GM23338 (cell line): ENCODE measurements at regions not wholly inside any gene's neighbourhood (a gene's known extent, or its start where the extent isn't known, plus 50 kb on each side); places are given as distances from the start of the nearest gene placed in this dataset.

Experiments
- ATAC-seq: fragments of 200-7000 bp; cut with Tn5 transposase; 3 replicates; pipeline ENCODE4 v1.9.1; 2020
- DNase-seq: peaks from one replicate; pipeline ENCODE4 v3.0.0-alpha.2; 2015; ENCODE audit warnings: low spot score
- H2AFZ ChIP-seq: fragments of 200-600 bp; sonication (generic); 2 replicates; pipeline ENCODE4 v1.8.0; 2016; ENCODE audit warnings: antibody characterized with exemption, mild to moderate bottlenecking, moderate library complexity
- H3F3A ChIP-seq: fragments of 200-600 bp; sonication (generic); replicated peaks from 2 replicates; pipeline ENCODE4 v1.8.0; 2017; ENCODE audit warnings: antibody characterized with exemption, mixed run types, low read depth
- H3K27ac ChIP-seq: fragments of 200-600 bp; sonication (generic); 2 replicates; pipeline ENCODE4 v1.6.1; 2016; ENCODE audit warnings: low read depth
- H3K27me3 ChIP-seq: fragments of 200-600 bp; sonication (generic); 2 replicates; pipeline ENCODE4 v1.8.0; 2016; ENCODE audit warnings: mild to moderate bottlenecking, mixed run types, moderate library complexity; ENCODE audit not compliant: insufficient read depth
- H3K36me3 ChIP-seq: fragments of 200-600 bp; sonication (generic); 2 replicates; pipeline ENCODE4 v1.8.0; 2016; ENCODE audit warnings: mild to moderate bottlenecking; ENCODE audit not compliant: insufficient read depth
- H3K4me1 ChIP-seq: fragments of 200-600 bp; sonication (generic); 2 replicates; pipeline ENCODE4 v1.8.0; 2016; ENCODE audit warnings: mild to moderate bottlenecking, moderate library complexity; ENCODE audit not compliant: insufficient read depth
- H3K4me2 ChIP-seq: fragments of 200-600 bp; sonication (generic); 2 replicates; pipeline ENCODE4 v1.7.1; 2017; ENCODE audit warnings: mixed run types
- H3K4me3 ChIP-seq: fragments of 200-600 bp; sonication (generic); 2 replicates; pipeline ENCODE4 v1.6.1; 2016; ENCODE audit warnings: mixed run types
- H3K79me2 ChIP-seq: fragments of 200-600 bp; sonication (generic); replicated peaks from 2 replicates; pipeline ENCODE4 v1.8.0; 2017; ENCODE audit warnings: mild to moderate bottlenecking; ENCODE audit not compliant: insufficient read depth
- H3K9me2 ChIP-seq: fragments of 200-600 bp; sonication (generic); 2 replicates; pipeline ENCODE4 v1.8.0; 2017; ENCODE audit not compliant: insufficient read depth
- H4K20me1 ChIP-seq: fragments of 200-600 bp; sonication (generic); replicated peaks from 2 replicates; pipeline ENCODE4 v1.8.0; 2017; ENCODE audit warnings: mild to moderate bottlenecking; ENCODE audit not compliant: insufficient read depth
- H3K27ac Mint-ChIP-seq: 2 replicates; pipeline ENCODE4 v1.8.0; 2020; ENCODE audit warnings: inconsistent platforms, mild to moderate bottlenecking, moderate library complexity, mixed read lengths
- H3K27me3 Mint-ChIP-seq: 3 replicates; pipeline ENCODE4 v1.8.0; 2022; ENCODE audit warnings: low read depth, mild to moderate bottlenecking, moderate library complexity, mixed read lengths, inconsistent platforms; ENCODE audit not compliant: insufficient read depth, poor library complexity
- H3K36me3 Mint-ChIP-seq: 3 replicates; pipeline ENCODE4 v1.8.0; 2021; ENCODE audit warnings: low read depth, mild to moderate bottlenecking, inconsistent platforms, moderate library complexity, mixed read lengths
- H3K4me1 Mint-ChIP-seq: 3 replicates; pipeline ENCODE4 v1.8.0; 2020; ENCODE audit warnings: mild to moderate bottlenecking, inconsistent platforms, mixed read lengths
- H3K4me3 Mint-ChIP-seq: 3 replicates; pipeline ENCODE4 v1.8.0; 2021; ENCODE audit warnings: moderate library complexity, mild to moderate bottlenecking, inconsistent platforms, mixed read lengths
- H3K9me3 Mint-ChIP-seq: 3 replicates; pipeline ENCODE4 v1.8.0; 2020; ENCODE audit warnings: moderate library complexity, mild to moderate bottlenecking, inconsistent platforms, mixed read lengths
- CREB1 ChIP-seq: fragments of 250-450 bp; sonication (Bioruptor Pico); IDR thresholded peaks from 2 replicates; pipeline ENCODE4 v1.5.0; 2020; ENCODE audit warnings: low read depth, mild to moderate bottlenecking, moderate library complexity
- ETS1 ChIP-seq: IDR thresholded peaks from 2 replicates; pipeline ENCODE4 v1.6.1; 2016; ENCODE audit warnings: antibody characterized with exemption
- EZH2phosphoT487 ChIP-seq: fragments of 200-600 bp; sonication (generic); IDR thresholded peaks from one replicate; pipeline ENCODE4 v1.8.1; 2018; ENCODE audit warnings: antibody characterized with exemption; ENCODE audit not compliant: unreplicated experiment
- JUNB ChIP-seq: IDR thresholded peaks from one replicate; pipeline ENCODE4 v1.6.1; 2016; ENCODE audit warnings: antibody characterized with exemption; ENCODE audit not compliant: unreplicated experiment
- NANOG ChIP-seq: IDR thresholded peaks from 2 replicates; pipeline ENCODE4 v1.6.1; 2016; ENCODE audit warnings: antibody characterized with exemption, borderline replicate concordance
- POLR2AphosphoS5 ChIP-seq: IDR thresholded peaks from 2 replicates; pipeline ENCODE4 v1.6.1; 2016; ENCODE audit warnings: antibody characterized with exemption, low read depth
- STAT1 ChIP-seq: IDR thresholded peaks from one replicate; pipeline ENCODE4 v1.6.1; 2016; ENCODE audit warnings: antibody characterized with exemption; ENCODE audit not compliant: unreplicated experiment
- ZNF114 ChIP-seq: fragments of 250-450 bp; sonication (Bioruptor Pico); IDR thresholded peaks from 2 replicates; pipeline ENCODE4 v1.5.0; 2020; ENCODE audit warnings: mild to moderate bottlenecking, moderate library complexity
- ZNF331 ChIP-seq: fragments of 250-450 bp; sonication (Bioruptor Pico); IDR thresholded peaks from 2 replicates; pipeline ENCODE4 v1.5.0; 2020; ENCODE audit warnings: low read depth, mild to moderate bottlenecking, moderate library complexity
- TF ChIP-seq, protein P1 (sequence below): fragments of 250-450 bp; sonication (Bioruptor Pico); IDR thresholded peaks from 2 replicates; pipeline ENCODE4 v1.5.0; 2020; ENCODE audit warnings: mild to moderate bottlenecking, moderate library complexity
- TF ChIP-seq, protein P2 (sequence below), 2 experiments: fragments of 200-600 bp in 1 of 2; sonication (generic) in 1 of 2; conservative IDR thresholded peaks; 2 replicates each; pipeline versions ENCODE4 v1.5.1 to v1.6.1; 2016 to 2017; ENCODE audit warnings: antibody characterized with exemption in 2 of 2, low read depth in 2 of 2, mild to moderate bottlenecking in 2 of 2, moderate library complexity in 1 of 2
- TF ChIP-seq, protein P3 (sequence below): IDR thresholded peaks from one replicate; pipeline ENCODE4 v1.6.1; 2018; ENCODE audit warnings: antibody characterized with exemption; ENCODE audit not compliant: unreplicated experiment

DNA sequence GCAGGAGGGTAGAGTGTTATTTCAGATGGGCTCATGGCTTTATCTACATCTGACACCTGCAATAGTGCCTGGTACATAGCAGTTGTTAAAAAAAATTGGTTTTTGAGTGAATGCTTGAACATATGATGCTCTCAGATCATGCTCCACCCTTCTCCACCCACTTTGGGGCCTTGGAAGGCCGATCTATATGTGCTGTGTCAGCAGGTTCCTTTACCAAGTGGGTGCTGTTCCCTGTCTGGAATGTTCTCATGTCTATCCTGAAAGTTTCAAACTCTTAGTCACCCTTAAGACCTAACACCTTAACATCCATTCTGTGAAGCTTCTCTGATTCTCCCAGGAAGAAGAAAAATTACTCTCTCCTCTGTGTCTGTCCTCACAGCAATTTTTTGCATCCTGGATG is 556.3 kb upstream of the TBX3 start:
- Histone ChIP-seq H2AFZ (no peak overlapping the region), H3K27ac (no peak overlapping the region), H3K27me3 (no peaks in the 10 kb centered on the region), H3K4me3 (no peak overlapping the region), H3K4me1 (no peaks in the 10 kb centered on the region), H3K79me2 (no peaks in the 10 kb centered on the region), H3K9me2 (0 out of 2 replicates have a peak, but pooled peaks cover 3% of the 10 kb centered on the region), H4K20me1 (no peaks in the 10 kb centered on the region), H3F3A (no peaks in the 10 kb centered on the region), H3K36me3 (no peaks in the 10 kb centered on the region), H3K4me2 (no peak overlapping the region)
- H3K36me3 Mint-ChIP-seq: no peaks in the 10 kb centered on the region
- no peak for DNase-seq
- H3K4me3 Mint-ChIP-seq: no peak overlapping the region
- H3K27me3 Mint-ChIP-seq: peaks cover 2% of the 10 kb centered on the region
- H3K27ac Mint-ChIP-seq: no peak overlapping the region
- H3K9me3 Mint-ChIP-seq: no peaks in the 10 kb centered on the region; the same call in 2 of the 3 replicates
- H3K4me1 Mint-ChIP-seq: no peaks in the 10 kb centered on the region
- no peak for ATAC-seq
- TF ChIP-seq POLR2AphosphoS5: no peak
- no peak for TF ChIP-seq CREB1 (CRISPR knock-in tag)
- TF ChIP-seq ETS1: no peak
- no peak for TF ChIP-seq JUNB
- TF ChIP-seq EZH2phosphoT487: no peak
- TF ChIP-seq STAT1: no peak
- no peak for TF ChIP-seq ZNF114
- TF ChIP-seq, protein P1, sequence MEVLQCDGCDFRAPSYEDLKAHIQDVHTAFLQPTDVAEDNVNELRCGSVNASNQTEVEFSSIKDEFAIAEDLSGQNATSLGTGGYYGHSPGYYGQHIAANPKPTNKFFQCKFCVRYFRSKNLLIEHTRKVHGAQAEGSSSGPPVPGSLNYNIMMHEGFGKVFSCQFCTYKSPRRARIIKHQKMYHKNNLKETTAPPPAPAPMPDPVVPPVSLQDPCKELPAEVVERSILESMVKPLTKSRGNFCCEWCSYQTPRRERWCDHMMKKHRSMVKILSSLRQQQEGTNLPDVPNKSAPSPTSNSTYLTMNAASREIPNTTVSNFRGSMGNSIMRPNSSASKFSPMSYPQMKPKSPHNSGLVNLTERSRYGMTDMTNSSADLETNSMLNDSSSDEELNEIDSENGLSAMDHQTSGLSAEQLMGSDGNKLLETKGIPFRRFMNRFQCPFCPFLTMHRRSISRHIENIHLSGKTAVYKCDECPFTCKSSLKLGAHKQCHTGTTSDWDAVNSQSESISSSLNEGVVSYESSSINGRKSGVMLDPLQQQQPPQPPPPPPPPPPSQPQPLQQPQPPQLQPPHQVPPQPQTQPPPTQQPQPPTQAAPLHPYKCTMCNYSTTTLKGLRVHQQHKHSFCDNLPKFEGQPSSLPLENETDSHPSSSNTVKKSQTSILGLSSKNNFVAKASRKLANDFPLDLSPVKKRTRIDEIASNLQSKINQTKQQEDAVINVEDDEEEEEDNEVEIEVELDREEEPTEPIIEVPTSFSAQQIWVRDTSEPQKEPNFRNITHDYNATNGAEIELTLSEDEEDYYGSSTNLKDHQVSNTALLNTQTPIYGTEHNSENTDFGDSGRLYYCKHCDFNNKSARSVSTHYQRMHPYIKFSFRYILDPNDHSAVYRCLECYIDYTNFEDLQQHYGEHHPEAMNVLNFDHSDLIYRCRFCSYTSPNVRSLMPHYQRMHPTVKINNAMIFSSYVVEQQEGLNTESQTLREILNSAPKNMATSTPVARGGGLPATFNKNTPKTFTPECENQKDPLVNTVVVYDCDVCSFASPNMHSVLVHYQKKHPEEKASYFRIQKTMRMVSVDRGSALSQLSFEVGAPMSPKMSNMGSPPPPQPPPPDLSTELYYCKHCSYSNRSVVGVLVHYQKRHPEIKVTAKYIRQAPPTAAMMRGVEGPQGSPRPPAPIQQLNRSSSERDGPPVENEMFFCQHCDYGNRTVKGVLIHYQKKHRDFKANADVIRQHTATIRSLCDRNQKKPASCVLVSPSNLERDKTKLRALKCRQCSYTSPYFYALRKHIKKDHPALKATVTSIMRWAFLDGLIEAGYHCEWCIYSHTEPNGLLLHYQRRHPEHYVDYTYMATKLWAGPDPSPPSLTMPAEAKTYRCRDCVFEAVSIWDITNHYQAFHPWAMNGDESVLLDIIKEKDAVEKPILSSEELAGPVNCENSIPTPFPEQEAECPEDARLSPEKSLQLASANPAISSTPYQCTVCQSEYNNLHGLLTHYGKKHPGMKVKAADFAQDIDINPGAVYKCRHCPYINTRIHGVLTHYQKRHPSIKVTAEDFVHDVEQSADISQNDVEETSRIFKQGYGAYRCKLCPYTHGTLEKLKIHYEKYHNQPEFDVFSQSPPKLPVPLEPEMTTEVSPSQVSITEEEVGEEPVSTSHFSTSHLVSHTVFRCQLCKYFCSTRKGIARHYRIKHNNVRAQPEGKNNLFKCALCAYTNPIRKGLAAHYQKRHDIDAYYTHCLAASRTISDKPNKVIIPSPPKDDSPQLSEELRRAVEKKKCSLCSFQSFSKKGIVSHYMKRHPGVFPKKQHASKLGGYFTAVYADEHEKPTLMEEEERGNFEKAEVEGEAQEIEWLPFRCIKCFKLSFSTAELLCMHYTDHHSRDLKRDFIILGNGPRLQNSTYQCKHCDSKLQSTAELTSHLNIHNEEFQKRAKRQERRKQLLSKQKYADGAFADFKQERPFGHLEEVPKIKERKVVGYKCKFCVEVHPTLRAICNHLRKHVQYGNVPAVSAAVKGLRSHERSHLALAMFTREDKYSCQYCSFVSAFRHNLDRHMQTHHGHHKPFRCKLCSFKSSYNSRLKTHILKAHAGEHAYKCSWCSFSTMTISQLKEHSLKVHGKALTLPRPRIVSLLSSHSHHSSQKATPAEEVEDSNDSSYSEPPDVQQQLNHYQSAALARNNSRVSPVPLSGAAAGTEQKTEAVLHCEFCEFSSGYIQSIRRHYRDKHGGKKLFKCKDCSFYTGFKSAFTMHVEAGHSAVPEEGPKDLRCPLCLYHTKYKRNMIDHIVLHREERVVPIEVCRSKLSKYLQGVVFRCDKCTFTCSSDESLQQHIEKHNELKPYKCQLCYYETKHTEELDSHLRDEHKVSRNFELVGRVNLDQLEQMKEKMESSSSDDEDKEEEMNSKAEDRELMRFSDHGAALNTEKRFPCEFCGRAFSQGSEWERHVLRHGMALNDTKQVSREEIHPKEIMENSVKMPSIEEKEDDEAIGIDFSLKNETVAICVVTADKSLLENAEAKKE (CRISPR knock-in tag): no peak
- TF ChIP-seq, protein P2, sequence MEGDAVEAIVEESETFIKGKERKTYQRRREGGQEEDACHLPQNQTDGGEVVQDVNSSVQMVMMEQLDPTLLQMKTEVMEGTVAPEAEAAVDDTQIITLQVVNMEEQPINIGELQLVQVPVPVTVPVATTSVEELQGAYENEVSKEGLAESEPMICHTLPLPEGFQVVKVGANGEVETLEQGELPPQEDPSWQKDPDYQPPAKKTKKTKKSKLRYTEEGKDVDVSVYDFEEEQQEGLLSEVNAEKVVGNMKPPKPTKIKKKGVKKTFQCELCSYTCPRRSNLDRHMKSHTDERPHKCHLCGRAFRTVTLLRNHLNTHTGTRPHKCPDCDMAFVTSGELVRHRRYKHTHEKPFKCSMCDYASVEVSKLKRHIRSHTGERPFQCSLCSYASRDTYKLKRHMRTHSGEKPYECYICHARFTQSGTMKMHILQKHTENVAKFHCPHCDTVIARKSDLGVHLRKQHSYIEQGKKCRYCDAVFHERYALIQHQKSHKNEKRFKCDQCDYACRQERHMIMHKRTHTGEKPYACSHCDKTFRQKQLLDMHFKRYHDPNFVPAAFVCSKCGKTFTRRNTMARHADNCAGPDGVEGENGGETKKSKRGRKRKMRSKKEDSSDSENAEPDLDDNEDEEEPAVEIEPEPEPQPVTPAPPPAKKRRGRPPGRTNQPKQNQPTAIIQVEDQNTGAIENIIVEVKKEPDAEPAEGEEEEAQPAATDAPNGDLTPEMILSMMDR (conservative IDR thresholded peaks at IDR 0.05; ENCODE audit: low read depth in 2 of 2): no peak
- TF ChIP-seq, protein P3, sequence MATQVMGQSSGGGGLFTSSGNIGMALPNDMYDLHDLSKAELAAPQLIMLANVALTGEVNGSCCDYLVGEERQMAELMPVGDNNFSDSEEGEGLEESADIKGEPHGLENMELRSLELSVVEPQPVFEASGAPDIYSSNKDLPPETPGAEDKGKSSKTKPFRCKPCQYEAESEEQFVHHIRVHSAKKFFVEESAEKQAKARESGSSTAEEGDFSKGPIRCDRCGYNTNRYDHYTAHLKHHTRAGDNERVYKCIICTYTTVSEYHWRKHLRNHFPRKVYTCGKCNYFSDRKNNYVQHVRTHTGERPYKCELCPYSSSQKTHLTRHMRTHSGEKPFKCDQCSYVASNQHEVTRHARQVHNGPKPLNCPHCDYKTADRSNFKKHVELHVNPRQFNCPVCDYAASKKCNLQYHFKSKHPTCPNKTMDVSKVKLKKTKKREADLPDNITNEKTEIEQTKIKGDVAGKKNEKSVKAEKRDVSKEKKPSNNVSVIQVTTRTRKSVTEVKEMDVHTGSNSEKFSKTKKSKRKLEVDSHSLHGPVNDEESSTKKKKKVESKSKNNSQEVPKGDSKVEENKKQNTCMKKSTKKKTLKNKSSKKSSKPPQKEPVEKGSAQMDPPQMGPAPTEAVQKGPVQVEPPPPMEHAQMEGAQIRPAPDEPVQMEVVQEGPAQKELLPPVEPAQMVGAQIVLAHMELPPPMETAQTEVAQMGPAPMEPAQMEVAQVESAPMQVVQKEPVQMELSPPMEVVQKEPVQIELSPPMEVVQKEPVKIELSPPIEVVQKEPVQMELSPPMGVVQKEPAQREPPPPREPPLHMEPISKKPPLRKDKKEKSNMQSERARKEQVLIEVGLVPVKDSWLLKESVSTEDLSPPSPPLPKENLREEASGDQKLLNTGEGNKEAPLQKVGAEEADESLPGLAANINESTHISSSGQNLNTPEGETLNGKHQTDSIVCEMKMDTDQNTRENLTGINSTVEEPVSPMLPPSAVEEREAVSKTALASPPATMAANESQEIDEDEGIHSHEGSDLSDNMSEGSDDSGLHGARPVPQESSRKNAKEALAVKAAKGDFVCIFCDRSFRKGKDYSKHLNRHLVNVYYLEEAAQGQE: no peak
- TF ChIP-seq ZNF331 (CRISPR knock-in tag): no peak
- TF ChIP-seq NANOG: no peak
